DMS79 (cell line): ENCODE measurements at regions not wholly inside any gene's neighbourhood (a gene's known extent, or its start where the extent isn't known, plus 50 kb on each side); places are given as distances from the start of the nearest gene placed in this dataset.

Experiments
- DNase-seq: peaks from one replicate; lab custom pipeline; 2025; lab: John Stamatoyannopoulos, UW

- DNase-seq, result no peak
These were observed 50.6 kb upstream of the UQCRFS1 start for GRCh38 chr19:29263305-29264135.

- DNase-seq, result no peak
These were observed 51.9 kb upstream of the UQCRFS1 start for GRCh38 chr19:29264897-29265296.

- no peak for DNase-seq
These were observed 52.5 kb upstream of the UQCRFS1 start for GRCh38 chr19:29265436-29265835.

GRCh38 chr19:29266001-29266400 is 53.0 kb upstream of the UQCRFS1 start:
- no peak for DNase-seq

GRCh38 chr19:29266603-29267002 is 53.7 kb upstream of the UQCRFS1 start:
- no peak for DNase-seq

- DNase-seq, result no peak
These were observed 54.8 kb upstream of the UQCRFS1 start for GRCh38 chr19:29267701-29268100.

- DNase-seq, result no peak
These were observed 55.2 kb upstream of the UQCRFS1 start for GRCh38 chr19:29268103-29268502.

GRCh38 chr19:29268721-29269393 is 55.9 kb upstream of the UQCRFS1 start:
- no peak for DNase-seq

GRCh38 chr19:29269641-29270040 is 56.7 kb upstream of the UQCRFS1 start:
- no peak for DNase-seq

- DNase-seq, result no peak
These were observed 58.4 kb upstream of the UQCRFS1 start for GRCh38 chr19:29271341-29271740.

- DNase-seq, result no peak
These were observed 59.0 kb upstream of the UQCRFS1 start for GRCh38 chr19:29271911-29272310.

- peak; percentile 13 for DNase-seq
These were observed 60.2 kb upstream of the UQCRFS1 start for GRCh38 chr19:29273000-29273640.

GRCh38 chr19:29275266-29275665 is 62.3 kb upstream of the UQCRFS1 start:
- DNase-seq, result no peak

GRCh38 chr19:29277102-29277501 is 64.2 kb upstream of the UQCRFS1 start:
- DNase-seq, result no peak

- no peak for DNase-seq
These were observed 65.8 kb upstream of the UQCRFS1 start for GRCh38 chr19:29278716-29279115.

- no peak for DNase-seq
These were observed 70.4 kb upstream of the UQCRFS1 start for GRCh38 chr19:29283366-29283765.

GRCh38 chr19:29285187-29285687 is 72.3 kb upstream of the UQCRFS1 start:
- no peak for DNase-seq

GRCh38 chr19:29285878-29286277 is 72.9 kb upstream of the UQCRFS1 start:
- no peak for DNase-seq

- DNase-seq, result peak; percentile 90
These were observed 74.1 kb upstream of the UQCRFS1 start for GRCh38 chr19:29287061-29287460.

- no peak for DNase-seq
These were observed 75.3 kb upstream of the UQCRFS1 start for GRCh38 chr19:29288256-29288655.

- no peak for DNase-seq
These were observed 76.1 kb upstream of the UQCRFS1 start for GRCh38 chr19:29289020-29289419.

GRCh38 chr19:29290853-29291252 is 77.9 kb upstream of the UQCRFS1 start:
- DNase-seq, result no peak

GRCh38 chr19:29292153-29292552 is 79.2 kb upstream of the UQCRFS1 start:
- DNase-seq, result no peak
